K562 (cell line): ENCODE measurements at regions not wholly inside any gene's neighbourhood (a gene's known extent, or its start where the extent isn't known, plus 50 kb on each side); places are given as distances from the start of the nearest gene placed in this dataset.

Source experiments
- ATAC-seq: fragments of 200-7000 bp; cut with Tn5 transposase; 3 replicates; pipeline ENCODE4 v1.9.1; 2020; ENCODE audit warnings: moderate library complexity
- BruUV-seq: library from RNA; stranded (reverse); fragments of 400-500 nt; replicated peaks from 2 replicates; lab custom pipeline; 2021; lab: Mats Ljungman, UMichigan
- CTCF ChIA-PET: fragments of 300-600 bp; formaldehyde crosslinking; extraction: SDS; loops from one replicate; lab custom pipeline; 2021; ENCODE audit warnings: low intra/inter-chr PET ratio; lab: Yijun Ruan, JAX
- POLR2A ChIA-PET: fragments of 300-600, 350-650 bp; sonication (Branson Sonifier 250); formaldehyde crosslinking; extraction: SDS; loops from one replicate; lab custom pipeline; 2021; ENCODE audit warnings: antibody characterized with exemption, inconsistent platforms; lab: Yijun Ruan, JAX
- DNase-seq, 4 experiments: peaks; one replicate each; pipeline versions ENCODE4 v3.0.0 to v3.0.0-alpha.2; 2011 to 2018; ENCODE audit warnings: low spot score in 3 of 4, mixed read lengths in 3 of 4; ENCODE audit errors: extremely low read depth in 1 of 4
- FAIRE-seq: peaks from 2 replicates; lab custom pipeline; 2011; peaks lifted over from hg19 to GRCh38; lab: Jason Lieb, UNC
- H2AFZ ChIP-seq: 2 replicates; pipeline ENCODE4 v1.6.0; 2011; ENCODE audit warnings: low read depth, low read length, control low read depth, inconsistent platforms
- H3K27ac ChIP-seq: fragments of 200-600 bp; 3 replicates; pipeline ENCODE4 v1.8.0; 2011; ENCODE audit warnings: low read depth, mild to moderate bottlenecking, control low read depth, inconsistent platforms, low read length, moderate library complexity, mixed read lengths; ENCODE audit errors: extremely low read depth
- H3K27me3 ChIP-seq, 2 experiments: fragments of 300-600 bp in 1 of 2; 2 replicates in 1 of 2; 3 replicates in 1 of 2; pipeline versions ENCODE4 v1.6.0 to v1.8.0; 2011; ENCODE audit warnings: inconsistent platforms in 2 of 2, low read length in 2 of 2, mild to moderate bottlenecking in 1 of 2, mixed read lengths in 1 of 2, moderate library complexity in 1 of 2; ENCODE audit not compliant: control insufficient read depth in 2 of 2, insufficient read depth in 2 of 2
- H3K36me3 ChIP-seq: fragments of 300-600 bp; 3 replicates; pipeline ENCODE4 v1.8.0; 2011; ENCODE audit warnings: mild to moderate bottlenecking, low read length, inconsistent platforms; ENCODE audit not compliant: control insufficient read depth, insufficient read depth
- H3K4me1 ChIP-seq, 2 experiments: fragments of 200-600 bp in 1 of 2; replicated peaks in 1 of 2; 2 replicates in 1 of 2; 3 replicates in 1 of 2; pipeline versions ENCODE4 v1.5.1 to v1.8.0; 2011; ENCODE audit warnings: inconsistent platforms in 2 of 2, low read length in 2 of 2, mild to moderate bottlenecking in 1 of 2, mixed read lengths in 1 of 2, moderate library complexity in 1 of 2; ENCODE audit not compliant: control insufficient read depth in 2 of 2, insufficient read depth in 2 of 2
- H3K4me2 ChIP-seq: 2 replicates; pipeline ENCODE4 v1.6.1; 2011; ENCODE audit warnings: low read length, control low read depth, inconsistent platforms, mixed read lengths; ENCODE audit not compliant: insufficient read depth
- H3K4me3 ChIP-seq: fragments of 200-600 bp; sonication (generic), shearing (Covaris generic); 2 replicates; pipeline ENCODE4 v1.5.1; 2016; ENCODE audit warnings: control low read depth, inconsistent platforms
- H3K79me2 ChIP-seq: fragments of 200-600 bp; 3 replicates; pipeline ENCODE4 v1.8.0; 2011; ENCODE audit warnings: low read length, inconsistent platforms; ENCODE audit not compliant: control insufficient read depth, insufficient read depth
- H3K9ac ChIP-seq, 2 experiments: 2 replicates each; pipeline versions ENCODE4 v1.6.0 to v1.6.1; 2011; ENCODE audit warnings: low read depth in 2 of 2, low read length in 2 of 2, control low read depth in 1 of 2, inconsistent platforms in 1 of 2, mild to moderate bottlenecking in 1 of 2, mixed read lengths in 1 of 2; ENCODE audit not compliant: insufficient read depth in 1 of 2
- H3K9me1 ChIP-seq: one replicate; pipeline ENCODE4 v1.6.0; 2011; ENCODE audit warnings: inconsistent platforms, mild to moderate bottlenecking, low read length, moderate library complexity; ENCODE audit not compliant: control insufficient read depth, insufficient read depth
- H3K9me3 ChIP-seq: replicated peaks from 2 replicates; pipeline ENCODE4 v1.5.1; 2011; ENCODE audit warnings: low read depth, low read length, inconsistent platforms; ENCODE audit not compliant: control insufficient read depth, insufficient read depth
- H4K20me1 ChIP-seq: replicated peaks from 2 replicates; pipeline ENCODE4 v1.6.1; 2011; ENCODE audit warnings: low read length, inconsistent platforms, mixed read lengths; ENCODE audit not compliant: control insufficient read depth, insufficient read depth
- FUS ChIP-seq: fragments of 200-400 bp; formaldehyde crosslinking; optimal IDR thresholded peaks from 2 replicates; pipeline ENCODE3; 2017; ENCODE audit warnings: low read depth, low read length
- SPI1 ChIP-seq: IDR thresholded peaks from 2 replicates; pipeline ENCODE4 v1.6.1; 2011; ENCODE audit warnings: low read depth, low read length, control low read depth, borderline replicate concordance
- TAF9B ChIP-seq: fragments of 450-650 bp; IDR thresholded peaks from 2 replicates; pipeline ENCODE4 v1.6.1; 2018; ENCODE audit warnings: mild to moderate bottlenecking; ENCODE audit not compliant: partially characterized antibody
- ZBTB8A ChIP-seq: fragments of 450-650 bp; IDR thresholded peaks from 2 replicates; pipeline ENCODE4 v1.6.1; 2018; ENCODE audit warnings: mild to moderate bottlenecking, moderate library complexity; ENCODE audit not compliant: partially characterized antibody
- ZFPM2 ChIP-seq: fragments of 250-450 bp; sonication (Bioruptor Pico); IDR thresholded peaks from 2 replicates; pipeline ENCODE4 v1.5.1; 2022; ENCODE audit warnings: mild to moderate bottlenecking
- ZNF766 ChIP-seq: fragments of 200-800 bp; sonication (Bioruptor generic); conservative IDR thresholded peaks from 2 replicates; pipeline ENCODE4 v1.6.1; 2016; ENCODE audit warnings: missing genetic modification characterization, missing compliant biosample characterization
- WGBS: fragments of 100-300 bp; shearing (Covaris generic); methylation state at CpG from one replicate; pipeline ENCODE4 v1.1.6; 2016; ENCODE audit warnings: low coverage, mixed read lengths; ENCODE audit not compliant: insufficient coverage; ENCODE audit errors: missing lambda C conversion rate; 5-methylcytosine and 5-hydroxymethylcytosine counted together
- in situ Hi-C: fragments of 300-500 bp; cut with MboI; formaldehyde crosslinking; loops from 4 replicates; pipeline ENCODE4 v1.15.0; 2018; ENCODE audit warnings: inconsistent platforms, mixed read lengths
- intact Hi-C: fragments of 100-400 bp; cut with micrococcal nuclease; formaldehyde crosslinking; loops from 2 replicates; pipeline ENCODE4 v1.14.2; 2022
- TF ChIP-seq, protein P1 (sequence below), 2 experiments: IDR thresholded peaks; 2 replicates each; pipeline ENCODE4 v1.6.1; 2011; ENCODE audit warnings: borderline replicate concordance in 1 of 2, control low read depth in 1 of 2, low read depth in 1 of 2, low read length in 1 of 2, mild to moderate bottlenecking in 1 of 2, mixed read lengths in 1 of 2, moderate library complexity in 1 of 2; ENCODE audit not compliant: insufficient read depth in 1 of 2, insufficient read length in 1 of 2, poor library complexity in 1 of 2, severe bottlenecking in 1 of 2; ENCODE audit errors: extremely low read depth in 1 of 2
- TF ChIP-seq, protein P2 (sequence below): fragments of 250-450 bp; sonication (Bioruptor Pico); IDR thresholded peaks from 2 replicates; pipeline ENCODE4 v1.4.0; 2020; ENCODE audit warnings: mild to moderate bottlenecking, moderate library complexity

DNA sequence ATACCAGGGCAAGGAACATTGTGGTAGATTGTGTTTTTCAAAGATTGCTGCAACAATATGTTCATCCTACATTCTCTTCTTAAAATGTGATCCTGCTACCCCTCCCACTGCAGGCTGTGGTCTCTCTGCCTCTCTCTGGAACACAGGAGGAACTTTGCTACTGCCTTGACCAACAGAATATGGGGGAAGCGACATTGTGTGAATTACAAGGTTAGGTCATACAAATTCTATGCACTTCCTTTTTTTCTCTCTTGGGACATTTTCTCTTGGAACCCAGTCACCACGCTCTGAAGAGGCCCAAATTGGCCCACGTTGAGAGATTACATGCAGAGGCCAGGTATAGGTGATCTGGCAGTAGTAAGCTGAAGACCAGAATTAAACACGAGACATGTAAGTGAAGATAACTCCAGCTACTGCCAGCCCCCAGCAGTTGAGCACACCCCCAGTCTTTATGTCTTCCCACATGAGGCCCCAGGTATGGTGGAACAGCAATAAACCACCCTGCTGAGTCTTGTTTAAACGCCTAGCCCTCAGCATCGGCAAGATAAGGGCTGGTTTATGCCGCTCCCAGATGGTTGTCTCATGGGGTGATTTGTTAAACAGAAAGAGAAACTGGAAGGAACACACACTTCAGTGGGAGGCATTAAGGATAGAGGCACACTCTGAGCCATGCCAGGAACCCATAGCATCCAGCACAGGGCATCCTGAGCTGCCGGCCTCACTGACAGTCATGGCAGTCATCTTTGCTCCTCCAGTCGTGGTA lies 59.9 kb downstream of the FAM43A start:
- H3K9ac ChIP-seq = no peak overlapping the region
- CTCF ChIA-PET = no interaction called here
- 0% methylated on average over 9 of the region's 9 CpGs for WGBS

More for the DNA sequence above, 59.9 kb downstream of the FAM43A start:
- H3K27ac ChIP-seq = no peak overlapping the region
- TF ChIP-seq SPI1 (peak; percentile 79), FUS (no peak), ZNF766 (CRISPR knock-in tag) (peak; percentile 63), ZFPM2 (no peak), ZBTB8A (no peak), TAF9B (no peak)
- TF ChIP-seq, protein P1, sequence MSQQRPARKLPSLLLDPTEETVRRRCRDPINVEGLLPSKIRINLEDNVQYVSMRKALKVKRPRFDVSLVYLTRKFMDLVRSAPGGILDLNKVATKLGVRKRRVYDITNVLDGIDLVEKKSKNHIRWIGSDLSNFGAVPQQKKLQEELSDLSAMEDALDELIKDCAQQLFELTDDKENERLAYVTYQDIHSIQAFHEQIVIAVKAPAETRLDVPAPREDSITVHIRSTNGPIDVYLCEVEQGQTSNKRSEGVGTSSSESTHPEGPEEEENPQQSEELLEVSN (IDR thresholded peaks at IDR 0.05; ENCODE audit: borderline replicate concordance in 1 of 2, extremely low read depth in 1 of 2, insufficient read depth in 1 of 2, insufficient read length in 1 of 2, low read depth in 1 of 2, low read length in 1 of 2, poor library complexity in 1 of 2, severe bottlenecking in 1 of 2) = no peak
- TF ChIP-seq, protein P2, sequence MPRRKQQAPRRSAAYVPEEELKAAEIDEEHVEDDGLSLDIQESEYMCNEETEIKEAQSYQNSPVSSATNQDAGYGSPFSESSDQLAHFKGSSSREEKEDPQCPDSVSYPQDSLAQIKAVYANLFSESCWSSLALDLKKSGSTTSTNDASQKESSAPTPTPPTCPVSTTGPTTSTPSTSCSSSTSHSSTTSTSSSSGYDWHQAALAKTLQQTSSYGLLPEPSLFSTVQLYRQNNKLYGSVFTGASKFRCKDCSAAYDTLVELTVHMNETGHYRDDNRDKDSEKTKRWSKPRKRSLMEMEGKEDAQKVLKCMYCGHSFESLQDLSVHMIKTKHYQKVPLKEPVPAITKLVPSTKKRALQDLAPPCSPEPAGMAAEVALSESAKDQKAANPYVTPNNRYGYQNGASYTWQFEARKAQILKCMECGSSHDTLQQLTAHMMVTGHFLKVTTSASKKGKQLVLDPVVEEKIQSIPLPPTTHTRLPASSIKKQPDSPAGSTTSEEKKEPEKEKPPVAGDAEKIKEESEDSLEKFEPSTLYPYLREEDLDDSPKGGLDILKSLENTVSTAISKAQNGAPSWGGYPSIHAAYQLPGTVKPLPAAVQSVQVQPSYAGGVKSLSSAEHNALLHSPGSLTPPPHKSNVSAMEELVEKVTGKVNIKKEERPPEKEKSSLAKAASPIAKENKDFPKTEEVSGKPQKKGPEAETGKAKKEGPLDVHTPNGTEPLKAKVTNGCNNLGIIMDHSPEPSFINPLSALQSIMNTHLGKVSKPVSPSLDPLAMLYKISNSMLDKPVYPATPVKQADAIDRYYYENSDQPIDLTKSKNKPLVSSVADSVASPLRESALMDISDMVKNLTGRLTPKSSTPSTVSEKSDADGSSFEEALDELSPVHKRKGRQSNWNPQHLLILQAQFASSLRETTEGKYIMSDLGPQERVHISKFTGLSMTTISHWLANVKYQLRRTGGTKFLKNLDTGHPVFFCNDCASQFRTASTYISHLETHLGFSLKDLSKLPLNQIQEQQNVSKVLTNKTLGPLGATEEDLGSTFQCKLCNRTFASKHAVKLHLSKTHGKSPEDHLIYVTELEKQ (CRISPR knock-in tag) = no peak
- TF ChIP-seq, all 486 proteins: peak for 2
- H3K4me3 ChIP-seq = no peak overlapping the region
- no peaks in the 10 kb centered on the region for H3K9me3 ChIP-seq
- H3K4me1 ChIP-seq = peaks cover 0 to 5% of the 10 kb centered on the region in 2 experiments; a peak in 1 of 5 replicates
- H3K27me3 ChIP-seq = peaks cover 40 to 73% of the 10 kb centered on the region in 2 experiments; a peak in 4 of 5 replicates
- no peaks in the 10 kb centered on the region for H3K79me2 ChIP-seq
- intact Hi-C loops = no loop called here
- H3K4me2 ChIP-seq = no peak overlapping the region
- FAIRE-seq (no peak), ATAC-seq (no peak), DNase-seq (no peak)
- no peaks in the 10 kb centered on the region for H4K20me1 ChIP-seq
- no TSS peak for BruUV-seq
- H2AFZ ChIP-seq = no peak overlapping the region
- in situ Hi-C loops = no loop called here
- POLR2A ChIA-PET = interaction anchor here (0.6 to 1.6 kb wide), 2 partner anchors 8 to 513 kb away, joined by 3 to 4 read pairs; no protein-coding TSS in a partner anchor
- peaks cover 3% of the 10 kb centered on the region for H3K9me1 ChIP-seq
- no peaks in the 10 kb centered on the region for H3K36me3 ChIP-seq
